NCI-H2107 (cell line): ENCODE measurements at regions not wholly inside any gene's neighbourhood (a gene's known extent, or its start where the extent isn't known, plus 50 kb on each side); places are given as distances from the start of the nearest gene placed in this dataset.

Experiments used
- DNase-seq: peaks from one replicate; lab custom pipeline; 2025; lab: John Stamatoyannopoulos, UW

GRCh38 chr14:101179691-101180211 lies 276.2 kb upstream of the RTL1 start:
- no peak for DNase-seq

- no peak for DNase-seq
These were observed 278.2 kb upstream of the RTL1 start for GRCh38 chr14:101181446-101182313.

- no peak for DNase-seq
These were observed 279.0 kb upstream of the RTL1 start for GRCh38 chr14:101182476-101182875.

GRCh38 chr14:101183376-101184103 lies 280.0 kb upstream of the RTL1 start:
- DNase-seq, result no peak

GRCh38 chr14:101184104-101184455 lies 280.6 kb upstream of the RTL1 start:
- DNase-seq, result no peak

GRCh38 chr14:101184572-101184971 lies 281.1 kb upstream of the RTL1 start:
- DNase-seq, result no peak

GRCh38 chr14:101185073-101185835 lies 281.7 kb upstream of the RTL1 start:
- no peak for DNase-seq

- DNase-seq, result no peak
These were observed 282.4 kb upstream of the RTL1 start for GRCh38 chr14:101185946-101186345.

GRCh38 chr14:101186544-101186943 lies 283.0 kb upstream of the RTL1 start:
- no peak for DNase-seq

GRCh38 chr14:101186992-101187815 lies 283.7 kb upstream of the RTL1 start:
- DNase-seq, result no peak

GRCh38 chr14:101187816-101188570 lies 284.5 kb upstream of the RTL1 start:
- DNase-seq, result no peak

GRCh38 chr14:101188571-101188915 lies 285.0 kb upstream of the RTL1 start:
- no peak for DNase-seq

- DNase-seq, result no peak
These were observed 285.7 kb upstream of the RTL1 start for GRCh38 chr14:101189266-101189665.

GRCh38 chr14:101189962-101190560 lies 286.5 kb upstream of the RTL1 start:
- DNase-seq, result no peak

GRCh38 chr14:101191101-101191720 lies 287.7 kb upstream of the RTL1 start:
- no peak for DNase-seq

- no peak for DNase-seq
These were observed 288.5 kb upstream of the RTL1 start for GRCh38 chr14:101191721-101192660.

GRCh38 chr14:101192661-101193000 lies 289.1 kb upstream of the RTL1 start:
- no peak for DNase-seq

GRCh38 chr14:101193106-101193844 lies 289.8 kb upstream of the RTL1 start:
- DNase-seq, result no peak
